GM18508 (cell line): ENCODE measurements at regions not wholly inside any gene's neighbourhood (a gene's known extent, or its start where the extent isn't known, plus 50 kb on each side); places are given as distances from the start of the nearest gene placed in this dataset.
A peak's percentile ranks its signal among the peaks of the same experiment; 100 is the strongest.

Experiments used
- ATAC-seq: cut with Tn5 transposase; IDR thresholded peaks from one replicate; pipeline ENCODE4 v1.9.1; 2021; ENCODE audit warnings: moderate number of reproducible peaks; ENCODE audit not compliant: insufficient read depth, unreplicated experiment

DNA sequence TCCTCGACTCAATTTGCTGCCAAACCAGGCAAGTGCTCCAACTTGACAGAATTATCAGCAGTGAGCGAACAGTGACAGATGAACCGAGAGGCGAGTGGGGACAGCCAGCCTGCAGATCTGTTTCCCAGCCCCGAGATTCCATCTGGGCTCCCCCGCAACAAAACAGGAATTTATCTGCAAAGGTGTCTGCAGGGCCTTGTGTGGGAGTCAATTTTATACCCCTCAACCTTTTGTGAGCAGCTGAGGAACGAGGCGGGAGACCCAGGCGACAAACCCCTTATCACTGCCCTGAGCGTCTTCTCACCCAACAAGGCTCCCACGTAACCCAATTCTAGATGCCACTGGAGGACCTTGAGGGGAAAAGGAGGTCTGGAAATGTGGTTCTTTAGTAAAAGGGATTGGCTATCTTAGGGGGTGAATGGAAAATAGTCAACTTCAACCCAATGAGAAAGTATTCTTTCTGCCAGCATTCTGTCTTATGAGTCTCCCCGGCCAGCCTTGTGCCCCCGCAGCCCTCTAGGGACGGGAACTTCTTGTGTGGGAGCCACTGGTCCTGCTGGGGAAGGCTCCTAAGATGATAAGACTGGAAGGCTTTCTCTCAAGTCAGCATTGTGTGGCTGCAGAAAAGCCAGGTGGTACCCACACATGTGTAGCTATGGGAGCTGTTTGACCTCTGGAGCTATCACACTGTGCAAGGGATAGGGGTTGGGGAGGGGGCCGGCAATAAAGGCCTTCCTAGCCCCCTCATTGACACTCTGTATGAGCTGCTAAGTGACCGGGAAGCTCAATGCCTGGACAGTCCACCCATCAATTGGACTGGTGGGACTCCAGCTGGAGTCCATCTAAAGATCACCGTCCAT, 527.9 kb downstream of the SHQ1 start:
- ATAC-seq = no peak

DNA sequence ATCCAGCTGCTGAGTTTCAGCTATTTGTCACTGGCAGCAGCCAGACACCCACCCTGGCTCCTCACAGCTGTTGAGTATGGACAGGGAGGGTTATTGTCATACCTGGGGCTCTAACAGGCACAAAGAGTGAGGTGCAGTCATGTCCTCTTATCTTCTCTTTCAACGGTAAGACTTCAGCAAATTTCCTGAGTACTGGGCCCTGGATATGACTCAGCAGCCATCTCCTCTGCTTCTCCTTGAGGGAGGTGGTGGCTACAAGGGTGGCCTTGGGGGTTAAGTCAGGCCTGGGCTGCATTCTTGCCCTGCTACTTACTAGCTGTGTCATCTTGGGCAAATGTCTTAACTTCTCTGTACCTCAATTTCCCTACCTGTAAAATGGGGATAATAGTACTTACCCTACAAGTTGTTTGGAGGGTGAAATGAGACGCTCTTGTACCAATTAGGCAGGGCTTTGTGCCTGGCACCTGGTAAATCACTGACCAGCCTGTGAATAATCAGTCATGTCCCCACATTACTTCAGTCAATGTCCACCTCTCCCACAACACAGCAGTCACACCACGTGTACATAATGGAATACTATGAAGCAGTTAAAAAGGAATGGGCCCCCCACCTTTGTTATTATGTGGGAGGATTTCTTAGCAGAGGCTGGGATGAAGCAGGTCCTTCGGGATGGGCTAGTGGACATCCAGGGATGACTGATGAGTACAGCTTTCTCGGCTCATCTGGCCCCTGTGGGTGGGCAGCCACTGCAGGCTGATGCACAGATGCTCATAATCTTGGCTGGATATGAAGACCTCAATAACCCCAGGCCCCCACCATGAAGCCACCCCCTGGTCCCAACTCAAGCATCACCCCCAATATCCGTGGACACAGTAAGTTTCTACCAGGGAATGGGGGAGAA, 528.8 kb downstream of the SHQ1 start:
- no peak for ATAC-seq

GRCh38 chr3:72318504-72319193, 529.6 kb downstream of the SHQ1 start:
- ATAC-seq = no peak

DNA sequence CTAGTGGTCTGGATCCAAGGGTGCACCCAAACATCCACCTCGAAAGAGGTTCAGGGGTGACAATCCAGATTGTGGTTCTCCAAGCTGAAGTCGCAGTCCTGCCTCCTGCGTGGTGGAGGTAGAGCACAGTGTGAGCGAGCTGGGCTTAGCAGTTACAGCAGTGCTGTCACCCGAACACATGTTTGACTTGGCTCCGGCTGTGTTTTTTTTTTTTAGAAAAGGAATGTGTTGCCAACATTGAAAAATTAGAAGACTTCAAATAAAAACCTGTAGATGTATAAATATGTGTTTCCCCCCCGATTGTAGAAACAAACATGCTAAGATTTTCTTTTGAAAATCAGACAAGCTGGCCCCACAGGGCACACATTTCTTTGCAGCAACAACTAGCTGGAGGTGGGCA, 530.8 kb downstream of the SHQ1 start:
- ATAC-seq = no peak

- no peak for ATAC-seq
These were observed 531.6 kb downstream of the SHQ1 start for GRCh38 chr3:72316501-72317279.

GRCh38 chr3:72313308-72313707, 528.4 kb upstream of the PROK2 start:
- no peak for ATAC-seq

DNA sequence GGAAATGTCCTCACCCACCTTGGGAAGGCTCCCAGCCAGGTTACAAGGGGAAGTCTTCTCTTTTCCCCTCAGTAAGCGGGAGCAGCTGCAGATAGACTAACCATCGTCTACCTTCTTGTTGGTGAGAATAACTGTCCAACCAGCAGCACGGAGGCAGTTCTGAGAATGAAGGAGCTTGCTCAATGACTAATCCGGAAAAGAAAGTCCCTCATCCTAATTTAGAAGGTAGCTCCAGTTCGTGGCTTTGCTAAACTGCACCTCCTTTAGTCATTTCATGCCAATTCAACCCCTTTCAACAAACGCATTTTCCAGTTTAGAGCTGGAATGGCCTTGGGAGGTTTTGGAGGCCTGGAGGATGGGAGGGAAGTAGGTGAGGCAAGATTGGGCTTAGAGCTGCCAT, 527.4 kb upstream of the PROK2 start:
- ATAC-seq = peak; percentile 50

DNA sequence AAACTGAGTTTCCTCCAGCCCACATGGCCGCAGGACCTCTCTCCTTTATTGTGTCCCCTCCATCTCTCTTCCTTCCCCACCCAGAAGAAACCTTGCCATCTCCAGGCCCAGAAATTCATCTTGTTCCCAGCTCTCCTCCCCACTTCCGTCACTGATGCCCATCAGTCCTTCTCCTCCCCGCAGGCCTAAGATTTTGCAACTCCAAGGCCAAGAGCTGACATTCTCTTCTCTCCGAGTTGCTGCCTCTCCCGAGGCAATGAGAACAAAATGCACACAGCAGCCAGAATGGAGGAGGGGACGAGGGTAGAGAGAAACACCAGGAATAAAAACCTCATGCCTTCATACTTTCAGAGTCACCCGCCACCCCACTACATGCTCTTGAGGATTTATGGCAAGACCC, 526.5 kb upstream of the PROK2 start:
- no peak for ATAC-seq

GRCh38 chr3:72310419-72311380, 525.8 kb upstream of the PROK2 start:
- ATAC-seq = peak; percentile 71

DNA sequence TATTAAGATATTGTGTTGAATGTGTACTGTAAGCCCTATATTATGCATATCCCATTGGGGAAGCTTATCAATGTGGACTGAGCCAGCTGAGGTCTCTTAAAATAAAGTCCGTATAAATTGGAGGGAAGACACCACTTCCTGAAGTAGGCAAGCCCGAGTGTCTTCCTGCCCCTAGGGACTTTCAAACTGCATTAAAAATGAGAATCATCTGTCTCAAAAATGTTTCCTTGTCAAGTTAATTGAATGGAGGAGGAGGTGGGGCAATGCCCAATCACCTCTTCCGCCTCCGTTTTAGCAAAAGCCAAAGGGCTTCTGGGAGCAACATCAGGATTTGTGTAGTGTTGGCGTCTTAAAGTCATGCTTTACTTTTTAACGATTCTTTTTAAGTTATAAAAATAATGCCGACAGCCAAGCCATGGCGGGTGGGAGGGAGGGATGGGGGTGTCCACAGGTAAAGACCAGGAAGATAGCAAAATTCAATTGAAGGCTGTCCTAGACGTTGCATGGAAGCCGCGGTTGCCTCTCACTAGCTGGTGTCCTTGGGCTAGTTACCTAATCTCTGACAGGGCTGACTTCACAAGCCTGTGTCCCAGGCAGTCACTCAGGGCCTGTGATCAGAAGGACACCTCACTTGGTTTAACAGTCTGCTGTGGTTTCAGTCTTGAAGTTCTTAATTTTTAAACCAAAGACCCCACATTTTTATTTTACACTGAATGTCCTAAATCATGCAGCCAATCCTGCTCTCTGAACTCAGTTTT, 524.9 kb upstream of the PROK2 start:
- ATAC-seq = no peak

- no peak for ATAC-seq
These were observed 523.7 kb upstream of the PROK2 start for GRCh38 chr3:72308641-72309040.

DNA sequence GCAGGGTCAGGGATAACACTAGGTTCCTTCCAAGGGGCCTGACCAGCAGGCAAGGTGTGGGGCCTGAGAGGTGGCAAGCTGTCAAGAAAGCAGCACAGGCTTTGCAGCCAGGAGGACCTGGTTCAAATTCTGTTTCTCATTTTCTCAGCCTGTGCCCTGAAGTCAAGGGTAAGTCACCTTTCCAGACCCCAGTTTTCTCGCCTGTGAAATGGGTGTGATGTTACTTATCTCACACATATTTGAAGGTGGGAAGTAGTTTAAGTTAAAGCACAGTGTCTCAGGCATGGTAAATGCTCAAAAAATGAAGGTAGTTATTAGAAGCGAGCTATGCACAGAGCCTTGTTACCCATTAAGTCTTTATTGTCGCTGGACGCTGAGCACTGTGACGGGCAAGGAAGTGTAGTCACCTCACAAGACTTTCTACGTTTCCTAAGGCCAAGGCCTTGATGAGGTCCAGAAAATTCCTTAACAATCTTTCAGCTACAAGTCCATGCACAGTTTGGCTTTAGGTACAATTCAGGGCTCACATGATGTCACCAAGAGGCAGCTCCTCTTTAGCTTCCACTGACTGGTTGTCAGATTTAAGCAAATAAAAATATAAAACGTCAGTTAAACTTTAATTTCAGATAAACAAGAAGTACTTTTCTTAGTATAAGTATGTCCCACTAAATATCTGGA, 522.6 kb upstream of the PROK2 start:
- ATAC-seq = no peak

DNA sequence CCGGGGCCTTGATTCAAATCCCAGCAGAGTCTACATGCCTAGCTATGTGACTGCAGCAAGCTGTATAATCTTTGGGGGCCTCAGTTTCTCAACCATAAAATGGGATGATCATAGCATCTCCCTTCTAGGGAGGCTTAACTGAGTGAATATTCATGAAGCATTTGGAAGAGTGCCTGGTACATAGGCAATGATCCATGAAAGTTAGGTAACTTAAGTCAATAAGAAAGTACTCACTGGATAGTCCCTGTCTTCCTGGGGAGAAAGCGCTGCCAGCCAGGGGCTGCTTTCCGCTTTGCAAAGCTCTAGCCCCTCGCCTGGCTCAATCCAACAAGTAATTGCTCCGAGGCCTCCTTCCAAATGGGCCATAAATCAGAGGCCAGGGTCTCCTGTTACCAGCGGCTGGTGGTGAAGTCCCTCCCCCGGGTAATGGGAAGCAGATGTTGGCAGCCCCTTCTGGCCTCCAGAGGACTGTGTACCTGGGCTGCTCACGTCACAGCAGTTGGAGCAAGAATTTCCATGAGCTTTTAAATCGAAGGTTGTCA, 521.9 kb upstream of the PROK2 start:
- no peak for ATAC-seq

DNA sequence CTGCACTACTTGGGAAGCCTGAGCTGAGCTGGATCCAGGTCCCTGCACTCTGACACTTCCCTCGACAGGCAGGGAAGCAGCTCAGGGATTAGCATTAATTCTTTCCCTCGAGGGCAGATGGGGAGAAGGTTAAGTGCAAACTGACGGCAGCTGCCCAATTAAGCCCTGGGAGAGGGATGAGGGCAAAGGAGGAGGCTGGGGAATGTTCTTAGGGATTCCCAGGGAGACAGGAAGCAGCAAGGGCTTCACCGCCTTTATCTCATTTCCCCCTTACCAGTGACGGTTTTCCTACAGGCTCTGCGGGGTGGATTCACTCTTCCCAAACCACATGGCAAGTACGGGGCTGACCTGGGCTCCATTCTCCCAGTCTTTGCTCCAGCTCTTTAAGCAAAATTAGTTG, 519.0 kb upstream of the PROK2 start:
- ATAC-seq = no peak

- no peak for ATAC-seq
These were observed 516.8 kb upstream of the PROK2 start for GRCh38 chr3:72301779-72302178.

DNA sequence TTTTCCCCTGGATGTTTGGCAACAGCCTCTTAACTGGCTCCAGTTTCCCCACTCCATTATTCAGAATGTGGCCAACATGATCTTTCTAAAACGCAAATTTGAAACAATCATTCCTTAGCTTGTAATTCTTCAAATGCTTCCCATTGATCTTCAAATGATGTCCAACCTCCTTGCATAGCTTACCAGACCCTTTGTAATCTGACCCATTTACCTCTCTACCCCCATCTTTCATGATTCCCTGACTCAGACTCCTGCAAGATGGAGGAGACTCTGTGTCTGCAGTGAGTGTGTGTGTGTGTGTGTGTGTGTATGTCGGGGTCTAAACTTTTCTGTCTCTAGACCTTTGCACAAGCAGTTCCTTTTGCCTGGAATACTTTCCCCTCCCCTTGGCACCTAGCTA, 515.7 kb upstream of the PROK2 start:
- no peak for ATAC-seq

DNA sequence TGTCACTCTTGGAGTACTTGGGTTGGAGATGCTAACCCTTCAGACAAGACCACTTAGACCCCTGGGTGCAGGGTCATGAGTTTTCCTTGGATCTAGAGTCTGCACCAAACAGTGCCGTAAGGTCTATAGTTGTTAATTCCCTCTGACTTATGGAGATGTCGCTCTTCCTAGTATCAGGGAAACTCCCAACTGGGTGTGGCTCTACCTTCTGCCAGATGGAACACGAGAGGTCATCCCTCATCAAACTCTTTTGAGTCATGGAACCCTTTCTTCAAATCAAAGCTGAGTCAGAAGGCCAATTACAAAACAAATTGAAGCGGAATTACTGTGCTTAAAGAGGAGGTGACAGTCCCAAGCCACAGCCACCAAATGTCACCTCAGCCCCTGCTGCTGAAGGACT, 514.9 kb upstream of the PROK2 start:
- no peak for ATAC-seq
